Activated T-helper 2 cell treated with anti-CD3 and anti-CD28 coated beads, Interferon-gamma antibody, Interleukin-2, Interleukin-4, amounts not matched to agents 10 μg/mL and 5 μg/mL and 100 μg/mL, durations not matched to agents 14 hours and 24 hours and 36 hours (primary cell): ENCODE measurements at regions not wholly inside any gene's neighbourhood (a gene's known extent, or its start where the extent isn't known, plus 50 kb on each side); places are given as distances from the start of the nearest gene placed in this dataset.

Experiments used
- DNase-seq: peaks from one replicate; pipeline ENCODE4 v3.0.0; 2021; ENCODE audit warnings: low spot score
- H3K27ac Mint-ChIP-seq: one replicate; pipeline ENCODE4 v1.8.0; 2021; ENCODE audit warnings: mixed read lengths
- H3K27me3 Mint-ChIP-seq: one replicate; pipeline ENCODE4 v1.8.0; 2021; ENCODE audit warnings: low read depth, mixed read lengths
- H3K36me3 Mint-ChIP-seq: one replicate; pipeline ENCODE4 v1.8.0; 2021; ENCODE audit warnings: low read depth, mixed read lengths
- H3K4me1 Mint-ChIP-seq: one replicate; pipeline ENCODE4 v1.8.0; 2021; ENCODE audit warnings: low read depth, mixed read lengths
- H3K4me3 Mint-ChIP-seq: one replicate; pipeline ENCODE4 v1.8.0; 2021; ENCODE audit warnings: low read depth, mild to moderate bottlenecking, moderate library complexity, mixed read lengths
- H3K9me3 Mint-ChIP-seq: one replicate; pipeline ENCODE4 v1.8.0; 2021; ENCODE audit warnings: mixed read lengths
- intact Hi-C: fragments of 100-400 bp; cut with micrococcal nuclease; formaldehyde crosslinking; loops from one replicate; pipeline ENCODE4 v1.15.1; 2023

DNA sequence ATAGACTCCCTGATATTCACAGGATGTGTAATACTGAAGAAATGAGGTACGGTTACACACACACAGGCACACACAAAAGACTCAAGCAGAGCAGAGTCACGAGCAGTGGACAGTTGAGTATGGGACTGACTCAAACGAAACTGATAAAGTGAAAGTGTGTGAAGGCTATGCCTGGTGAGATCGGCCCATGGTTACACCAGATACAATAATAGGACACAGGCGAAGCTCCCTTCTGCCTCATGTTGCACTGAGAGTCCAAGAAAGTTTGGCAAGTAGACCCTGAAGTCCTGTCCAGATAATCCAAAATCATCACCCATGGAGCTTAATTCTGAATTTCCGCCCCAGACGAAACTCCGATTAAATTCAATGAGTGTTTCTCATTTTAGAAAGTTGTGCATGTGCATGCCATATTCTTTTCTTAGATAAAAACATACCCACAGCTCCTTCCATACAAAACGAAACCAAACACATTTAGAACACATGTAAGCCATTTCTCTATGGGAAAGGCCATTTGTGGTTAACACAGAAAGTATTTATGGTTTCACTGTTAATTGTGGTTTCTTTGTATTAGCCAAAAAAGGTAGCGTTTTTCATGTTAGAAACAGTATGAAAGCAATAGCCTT is 567.6 kb downstream of the PLCL1 start:
- no peaks in the 10 kb centered on the region for H3K36me3 Mint-ChIP-seq
- H3K27me3 Mint-ChIP-seq, result peaks cover 52% of the 10 kb centered on the region
- intact Hi-C loops, result no loop called here
- no peak overlapping the region for H3K27ac Mint-ChIP-seq
- no peaks in the 10 kb centered on the region for H3K9me3 Mint-ChIP-seq
- DNase-seq, result no peak
- no peak overlapping the region for H3K4me3 Mint-ChIP-seq
- H3K4me1 Mint-ChIP-seq, result peaks cover 8% of the 10 kb centered on the region

- Mint-ChIP-seq H3K9me3 (no peaks in the 10 kb centered on the region), H3K4me3 (no peak overlapping the region), H3K27me3 (peaks cover 57% of the 10 kb centered on the region), H3K36me3 (no peaks in the 10 kb centered on the region), H3K27ac (no peak overlapping the region), H3K4me1 (peaks cover 8% of the 10 kb centered on the region)
- DNase-seq, result no peak
- intact Hi-C loops, result no loop called here
Measured at GRCh38 chr2:198371329-198371728, 566.9 kb downstream of the PLCL1 start.

- no peaks in the 10 kb centered on the region for H3K9me3 Mint-ChIP-seq
- no peak overlapping the region for H3K4me3 Mint-ChIP-seq
- H3K27me3 Mint-ChIP-seq, result peaks cover 49% of the 10 kb centered on the region
- no peak overlapping the region for H3K27ac Mint-ChIP-seq
- peaks cover 8% of the 10 kb centered on the region for H3K4me1 Mint-ChIP-seq
- no peak for DNase-seq
- intact Hi-C loops, result no loop called here
- H3K36me3 Mint-ChIP-seq, result no peaks in the 10 kb centered on the region
Measured at GRCh38 chr2:198368089-198368488, 563.7 kb downstream of the PLCL1 start.

DNA sequence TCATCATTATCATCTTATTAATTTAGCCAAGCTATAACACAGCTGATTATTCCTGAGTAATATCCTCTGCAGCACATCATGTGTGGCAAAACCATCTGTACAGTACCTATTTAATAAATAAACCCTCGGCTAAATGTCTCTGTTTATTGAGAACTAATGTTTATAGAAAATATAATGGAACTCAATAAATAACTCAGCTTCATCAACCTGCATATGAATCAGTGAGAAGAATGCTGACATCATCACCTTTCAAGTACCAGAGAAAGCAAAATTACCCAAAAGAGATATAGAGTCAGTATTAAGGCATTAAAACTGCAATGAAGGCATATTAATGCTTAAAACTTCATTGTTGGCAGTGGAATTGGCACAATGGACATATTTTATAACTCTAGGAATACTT is 558.3 kb downstream of the PLCL1 start:
- no peak overlapping the region for H3K4me3 Mint-ChIP-seq
- no peaks in the 10 kb centered on the region for H3K9me3 Mint-ChIP-seq
- no peak for DNase-seq
- H3K36me3 Mint-ChIP-seq, result no peaks in the 10 kb centered on the region
- peaks cover 28% of the 10 kb centered on the region for H3K27me3 Mint-ChIP-seq
- intact Hi-C loops, result no loop called here
- H3K4me1 Mint-ChIP-seq, result no peaks in the 10 kb centered on the region
- no peak overlapping the region for H3K27ac Mint-ChIP-seq

DNA sequence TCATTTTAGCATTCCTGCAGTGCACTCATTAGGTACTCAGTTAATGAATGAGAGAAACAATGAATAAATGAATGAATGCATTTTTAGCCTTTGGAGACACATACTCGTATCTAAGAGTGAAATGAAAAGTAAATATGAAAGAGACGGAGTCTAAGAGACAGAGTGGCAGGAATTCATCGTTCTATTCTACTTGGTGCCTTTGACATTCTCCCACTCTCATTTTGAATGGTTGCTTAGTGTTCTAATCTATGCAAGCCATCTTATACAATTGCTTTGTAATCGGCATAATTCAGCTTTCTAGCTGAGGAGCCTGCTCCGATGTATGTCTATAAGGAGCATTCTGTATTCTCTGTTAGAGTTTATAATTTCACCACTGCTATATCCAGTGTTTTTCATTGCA is 554.9 kb downstream of the PLCL1 start:
- intact Hi-C loops, result no loop called here
- H3K4me3 Mint-ChIP-seq, result no peak overlapping the region
- H3K36me3 Mint-ChIP-seq, result no peaks in the 10 kb centered on the region
- no peaks in the 10 kb centered on the region for H3K4me1 Mint-ChIP-seq
- no peaks in the 10 kb centered on the region for H3K9me3 Mint-ChIP-seq
- DNase-seq, result no peak
- H3K27ac Mint-ChIP-seq, result no peak overlapping the region
- H3K27me3 Mint-ChIP-seq, result peaks cover 28% of the 10 kb centered on the region

DNA sequence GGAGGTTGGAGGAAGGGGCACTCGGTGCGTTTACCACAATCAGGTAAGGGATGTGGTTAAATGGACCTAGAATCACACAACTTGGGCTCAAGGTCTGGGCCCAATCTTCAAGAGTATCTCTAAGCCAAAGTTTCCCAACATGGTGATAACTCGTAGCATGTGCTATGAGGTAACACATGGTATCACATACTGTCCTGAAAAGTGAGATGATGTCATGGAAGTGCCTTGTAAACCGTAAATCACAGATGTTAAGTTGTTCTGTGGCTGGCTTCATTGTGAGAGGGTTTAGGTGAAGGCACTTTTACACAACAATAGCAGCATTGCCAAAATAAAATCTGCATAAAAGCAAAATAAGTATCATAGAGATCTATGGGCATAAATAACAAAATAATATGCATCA is 551.8 kb downstream of the PLCL1 start:
- Mint-ChIP-seq H3K4me3 (no peak overlapping the region), H3K27me3 (peaks cover 23% of the 10 kb centered on the region), H3K27ac (no peak overlapping the region), H3K9me3 (no peaks in the 10 kb centered on the region), H3K4me1 (no peaks in the 10 kb centered on the region), H3K36me3 (no peaks in the 10 kb centered on the region)
- no peak for DNase-seq
- intact Hi-C loops, result no loop called here

GRCh38 chr2:198351647-198352046 is 547.3 kb downstream of the PLCL1 start:
- Mint-ChIP-seq H3K9me3 (no peaks in the 10 kb centered on the region), H3K27me3 (peaks cover 17% of the 10 kb centered on the region), H3K4me3 (no peak overlapping the region), H3K4me1 (no peaks in the 10 kb centered on the region), H3K36me3 (no peaks in the 10 kb centered on the region), H3K27ac (no peak overlapping the region)
- intact Hi-C loops, result no loop called here
- DNase-seq, result no peak

DNA sequence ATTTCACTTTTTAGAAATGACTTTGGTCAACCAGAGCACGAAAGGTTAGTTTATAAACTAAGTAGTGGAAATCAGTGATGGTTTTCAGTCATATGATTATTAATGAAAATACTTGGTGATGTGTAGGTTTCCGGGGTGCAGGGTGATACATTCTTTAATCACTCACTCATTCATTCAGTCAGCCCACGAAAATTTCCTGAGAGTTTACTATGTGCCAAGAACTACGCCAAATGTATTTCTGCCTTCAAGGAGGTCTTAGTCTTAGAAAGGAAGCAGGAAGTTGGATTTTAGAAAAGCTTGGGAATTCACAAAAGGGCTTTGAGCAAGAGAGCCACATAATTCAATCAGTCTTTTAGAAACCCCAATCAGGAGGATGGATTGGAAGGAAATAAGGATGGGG is 543.6 kb downstream of the PLCL1 start:
- H3K36me3 Mint-ChIP-seq, result no peaks in the 10 kb centered on the region
- intact Hi-C loops, result no loop called here
- no peaks in the 10 kb centered on the region for H3K4me1 Mint-ChIP-seq
- no peak overlapping the region for H3K4me3 Mint-ChIP-seq
- peaks cover 22% of the 10 kb centered on the region for H3K27me3 Mint-ChIP-seq
- H3K27ac Mint-ChIP-seq, result no peak overlapping the region
- DNase-seq, result no peak
- H3K9me3 Mint-ChIP-seq, result no peaks in the 10 kb centered on the region

DNA sequence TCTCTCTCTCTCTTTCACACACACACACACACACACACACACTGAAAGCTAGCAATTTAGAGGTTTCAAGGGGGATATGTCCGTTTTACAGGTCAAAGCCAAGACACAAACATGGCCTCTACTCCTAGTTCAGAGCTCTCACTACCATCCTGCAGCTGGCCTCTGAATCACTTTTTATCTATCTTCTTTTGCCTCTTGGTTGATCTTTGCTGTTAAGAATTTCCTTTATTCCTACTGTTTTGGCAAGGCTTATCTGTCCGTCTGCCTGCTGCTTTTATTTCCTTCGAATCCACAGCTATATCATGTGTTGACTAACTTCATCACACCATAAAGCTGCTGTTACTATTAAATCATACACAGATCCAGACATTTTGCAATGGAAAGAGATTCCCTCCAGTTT is 543.0 kb downstream of the PLCL1 start:
- no peaks in the 10 kb centered on the region for H3K36me3 Mint-ChIP-seq
- DNase-seq, result no peak
- no peaks in the 10 kb centered on the region for H3K9me3 Mint-ChIP-seq
- intact Hi-C loops, result no loop called here
- H3K4me1 Mint-ChIP-seq, result no peaks in the 10 kb centered on the region
- H3K27ac Mint-ChIP-seq, result no peak overlapping the region
- no peak overlapping the region for H3K4me3 Mint-ChIP-seq
- peaks cover 22% of the 10 kb centered on the region for H3K27me3 Mint-ChIP-seq

DNA sequence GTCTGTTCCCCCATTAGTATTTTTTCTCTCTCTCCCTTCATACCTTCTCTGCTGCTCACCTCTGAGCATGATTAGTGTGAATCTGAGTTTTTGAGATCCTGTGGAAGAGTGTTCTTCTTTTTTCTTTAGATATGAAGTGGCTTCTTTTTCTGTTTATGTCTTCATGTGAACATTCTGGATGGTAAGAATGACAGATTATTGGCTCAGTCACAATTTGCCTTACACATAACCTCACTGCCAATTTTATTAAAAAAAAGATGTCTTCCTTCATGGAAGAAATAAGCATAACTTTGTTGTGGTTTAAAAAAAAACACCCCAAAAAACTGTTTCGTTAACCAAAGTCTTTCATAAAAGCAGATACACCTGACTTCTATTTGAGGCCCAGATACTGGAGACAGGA is 539.1 kb downstream of the PLCL1 start:
- Mint-ChIP-seq H3K4me1 (no peaks in the 10 kb centered on the region), H3K9me3 (no peaks in the 10 kb centered on the region), H3K36me3 (no peaks in the 10 kb centered on the region), H3K27me3 (peaks cover 25% of the 10 kb centered on the region), H3K27ac (no peak overlapping the region), H3K4me3 (no peak overlapping the region)
- intact Hi-C loops, result no loop called here
- DNase-seq, result no peak

- Mint-ChIP-seq H3K4me1 (no peaks in the 10 kb centered on the region), H3K27ac (no peak overlapping the region), H3K36me3 (no peaks in the 10 kb centered on the region), H3K27me3 (peaks cover 27% of the 10 kb centered on the region), H3K9me3 (no peaks in the 10 kb centered on the region), H3K4me3 (no peak overlapping the region)
- no peak for DNase-seq
- intact Hi-C loops, result no loop called here
Measured at GRCh38 chr2:198340846-198341245, 536.5 kb downstream of the PLCL1 start.

- no peak overlapping the region for H3K27ac Mint-ChIP-seq
- peaks cover 28% of the 10 kb centered on the region for H3K27me3 Mint-ChIP-seq
- no peaks in the 10 kb centered on the region for H3K9me3 Mint-ChIP-seq
- no peak overlapping the region for H3K4me3 Mint-ChIP-seq
- no peaks in the 10 kb centered on the region for H3K4me1 Mint-ChIP-seq
- no peak for DNase-seq
- H3K36me3 Mint-ChIP-seq, result no peaks in the 10 kb centered on the region
- intact Hi-C loops, result no loop called here
Measured at GRCh38 chr2:198339116-198339515, 534.7 kb downstream of the PLCL1 start.

DNA sequence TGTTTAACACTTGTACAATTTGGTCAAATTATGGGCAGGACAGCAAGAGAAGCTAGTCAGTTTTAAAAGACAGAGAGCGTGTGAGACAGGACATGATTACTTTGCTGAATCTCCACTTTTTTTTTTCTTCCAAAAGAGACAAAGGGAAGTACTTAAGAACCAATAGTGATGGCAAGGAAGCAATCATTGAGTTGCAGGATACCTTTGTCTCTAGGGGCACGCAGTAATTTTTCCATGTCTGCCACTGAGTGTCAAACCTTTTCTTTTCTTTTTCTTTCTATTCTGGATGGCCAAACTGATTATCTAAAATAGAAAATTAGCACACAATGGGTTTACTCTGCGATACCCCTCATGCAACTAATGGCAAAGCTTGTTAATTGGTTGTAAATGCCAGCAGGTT is 533.0 kb downstream of the PLCL1 start:
- no peaks in the 10 kb centered on the region for H3K36me3 Mint-ChIP-seq
- H3K27ac Mint-ChIP-seq, result no peak overlapping the region
- H3K9me3 Mint-ChIP-seq, result no peaks in the 10 kb centered on the region
- intact Hi-C loops, result no loop called here
- no peak for DNase-seq
- H3K4me1 Mint-ChIP-seq, result no peaks in the 10 kb centered on the region
- peaks cover 33% of the 10 kb centered on the region for H3K27me3 Mint-ChIP-seq
- H3K4me3 Mint-ChIP-seq, result no peak overlapping the region

GRCh38 chr2:198328454-198328853 is 524.1 kb downstream of the PLCL1 start:
- no peaks in the 10 kb centered on the region for H3K36me3 Mint-ChIP-seq

More at GRCh38 chr2:198328454-198328853, 524.1 kb downstream of the PLCL1 start:
- Mint-ChIP-seq H3K4me3 (no peak overlapping the region), H3K27me3 (peaks cover 27% of the 10 kb centered on the region), H3K4me1 (peaks cover 20% of the 10 kb centered on the region), H3K9me3 (no peaks in the 10 kb centered on the region), H3K27ac (no peak overlapping the region)
- DNase-seq, result no peak
- intact Hi-C loops, result no loop called here
